ENCODE measurements at regions not wholly inside any gene's neighbourhood (a gene's known extent, or its start where the extent isn't known, plus 50 kb on each side); places are given as distances from the start of the nearest gene placed in this dataset.

DNA sequence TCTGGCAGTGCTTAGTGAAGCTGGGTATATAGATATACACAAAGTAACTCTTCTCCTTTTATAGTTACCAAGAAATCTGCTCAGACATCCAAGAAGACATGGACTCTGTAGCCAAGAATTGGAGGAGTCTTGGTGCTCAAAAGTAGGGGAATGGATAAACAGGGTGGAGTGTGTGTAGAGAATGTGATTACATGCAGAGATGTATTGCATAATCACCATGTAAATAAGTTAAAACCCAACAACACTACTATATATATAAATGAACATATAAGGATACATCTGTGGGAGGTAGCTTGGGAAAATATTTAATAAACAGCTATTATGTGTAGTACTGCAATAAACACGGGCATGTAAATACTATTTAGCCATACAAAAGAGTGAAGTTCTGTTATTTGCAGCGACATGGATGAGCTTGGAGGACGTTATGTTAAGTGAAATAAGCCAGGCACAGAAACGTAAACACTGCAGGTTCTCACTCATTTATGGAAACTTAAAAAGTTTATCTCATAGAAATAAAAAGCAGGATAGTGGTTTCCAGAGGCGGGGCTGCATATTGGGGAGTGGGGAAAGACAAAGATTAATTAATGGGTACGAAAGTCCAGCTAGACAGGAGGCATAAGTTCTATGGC is 207.5 kb downstream of the TENT4A start:
- 73 to 78% (median 76%) methylated on average over 6 of the region's 6 CpGs for WGBS, 3 donors
- no peak overlapping the region for H3K4me3 ChIP-seq
- H3K27ac ChIP-seq = no peak overlapping the region
- TF ChIP-seq, protein P1, sequence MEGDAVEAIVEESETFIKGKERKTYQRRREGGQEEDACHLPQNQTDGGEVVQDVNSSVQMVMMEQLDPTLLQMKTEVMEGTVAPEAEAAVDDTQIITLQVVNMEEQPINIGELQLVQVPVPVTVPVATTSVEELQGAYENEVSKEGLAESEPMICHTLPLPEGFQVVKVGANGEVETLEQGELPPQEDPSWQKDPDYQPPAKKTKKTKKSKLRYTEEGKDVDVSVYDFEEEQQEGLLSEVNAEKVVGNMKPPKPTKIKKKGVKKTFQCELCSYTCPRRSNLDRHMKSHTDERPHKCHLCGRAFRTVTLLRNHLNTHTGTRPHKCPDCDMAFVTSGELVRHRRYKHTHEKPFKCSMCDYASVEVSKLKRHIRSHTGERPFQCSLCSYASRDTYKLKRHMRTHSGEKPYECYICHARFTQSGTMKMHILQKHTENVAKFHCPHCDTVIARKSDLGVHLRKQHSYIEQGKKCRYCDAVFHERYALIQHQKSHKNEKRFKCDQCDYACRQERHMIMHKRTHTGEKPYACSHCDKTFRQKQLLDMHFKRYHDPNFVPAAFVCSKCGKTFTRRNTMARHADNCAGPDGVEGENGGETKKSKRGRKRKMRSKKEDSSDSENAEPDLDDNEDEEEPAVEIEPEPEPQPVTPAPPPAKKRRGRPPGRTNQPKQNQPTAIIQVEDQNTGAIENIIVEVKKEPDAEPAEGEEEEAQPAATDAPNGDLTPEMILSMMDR (IDR thresholded peaks at IDR 0.05) = no peak
- no peaks in the 10 kb centered on the region for H3K27me3 ChIP-seq (ENCODE audit: insufficient read depth in 3 of 3, low read length in 2 of 3)
- peaks cover 3% of the 10 kb centered on the region for H3K9me3 ChIP-seq
- no peaks in the 10 kb centered on the region for H3K36me3 ChIP-seq (ENCODE audit: insufficient read depth in 1 of 2, low read depth in 1 of 2)
- no peaks in the 10 kb centered on the region for H3K4me1 ChIP-seq
- ATAC-seq = no peak
- intact Hi-C loops (cut with DNase I) = no loop called here
- DNase-seq = no peak

DNA sequence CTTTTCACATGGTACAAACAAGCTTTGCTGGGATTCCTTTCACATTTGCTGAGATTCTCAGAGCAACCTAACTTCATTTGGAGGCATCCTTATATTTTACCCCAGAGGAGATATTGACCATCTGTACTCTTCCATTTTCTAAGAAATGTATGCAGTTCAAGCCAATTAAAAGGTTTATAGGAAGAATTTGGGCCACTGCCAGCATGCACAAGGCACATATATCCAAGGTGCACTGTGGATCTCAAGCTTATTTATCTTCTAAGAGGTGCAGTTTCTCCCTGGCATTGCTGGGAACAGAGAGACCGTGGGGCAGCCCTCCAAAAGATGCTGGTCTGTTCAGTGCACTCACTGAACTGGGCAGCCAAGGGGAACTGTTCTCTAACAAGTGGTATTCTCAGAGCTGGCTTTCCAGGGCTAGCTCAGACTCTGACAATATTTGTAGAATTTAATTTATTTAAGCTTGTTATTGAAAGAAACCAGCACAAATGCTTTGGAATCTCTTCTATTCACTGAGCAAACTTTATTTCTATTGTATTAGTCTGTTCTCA is 213.3 kb downstream of the TENT4A start:
- DNase-seq (no peak), ATAC-seq (no peak)
- TF ChIP-seq, protein P1 (IDR thresholded peaks at IDR 0.05) = no peak
- no peak overlapping the region for H3K27ac ChIP-seq
- intact Hi-C loops (cut with DNase I) = no loop called here
- no peak overlapping the region for H3K4me3 ChIP-seq
- no peaks in the 10 kb centered on the region for H3K36me3 ChIP-seq (ENCODE audit: insufficient read depth in 1 of 2, low read depth in 1 of 2)
- H3K9me3 ChIP-seq = no peaks in the 10 kb centered on the region
- no peaks in the 10 kb centered on the region for H3K4me1 ChIP-seq
- no peaks in the 10 kb centered on the region for H3K27me3 ChIP-seq (ENCODE audit: insufficient read depth in 3 of 3, low read length in 2 of 3)
- 36 to 56% (median 52%) methylated on average over 1 of the region's 1 CpG for WGBS, 3 donors

DNA sequence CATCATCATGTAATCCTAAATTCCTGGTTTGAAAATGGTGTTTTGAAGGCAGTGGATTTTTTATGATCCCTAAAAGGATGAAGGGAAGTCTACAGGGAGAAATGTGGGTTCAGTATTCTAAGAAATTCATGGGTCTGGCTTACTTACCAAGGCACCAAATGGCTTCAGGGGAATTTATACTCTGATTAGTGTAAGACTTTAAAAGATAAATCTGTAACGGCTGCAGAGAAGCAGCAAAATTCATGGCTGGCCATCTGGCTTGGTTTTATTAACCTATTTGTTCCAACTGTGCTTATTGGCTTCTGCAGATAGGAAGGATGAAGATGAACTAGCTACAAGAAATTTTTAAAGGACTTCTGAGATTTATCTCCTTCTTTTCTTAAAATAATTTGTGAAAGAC is 222.8 kb downstream of the TENT4A start:
- no peak overlapping the region for H3K27ac ChIP-seq
- ATAC-seq (no peak), DNase-seq (no peak)
- TF ChIP-seq, protein P1 (IDR thresholded peaks at IDR 0.05) = no peak
- intact Hi-C loops (cut with DNase I) = no loop called here
- 24 to 41% (median 27%) methylated on average over 1 of the region's 1 CpG for WGBS, 3 donors
- H3K4me3 ChIP-seq = no peak overlapping the region
- H3K9me3 ChIP-seq = no peaks in the 10 kb centered on the region
- no peaks in the 10 kb centered on the region for H3K4me1 ChIP-seq
- no peaks in the 10 kb centered on the region for H3K27me3 ChIP-seq (ENCODE audit: insufficient read depth in 3 of 3, low read length in 2 of 3)
- H3K36me3 ChIP-seq (ENCODE audit: insufficient read depth in 1 of 2, low read depth in 1 of 2) = no peaks in the 10 kb centered on the region

DNA sequence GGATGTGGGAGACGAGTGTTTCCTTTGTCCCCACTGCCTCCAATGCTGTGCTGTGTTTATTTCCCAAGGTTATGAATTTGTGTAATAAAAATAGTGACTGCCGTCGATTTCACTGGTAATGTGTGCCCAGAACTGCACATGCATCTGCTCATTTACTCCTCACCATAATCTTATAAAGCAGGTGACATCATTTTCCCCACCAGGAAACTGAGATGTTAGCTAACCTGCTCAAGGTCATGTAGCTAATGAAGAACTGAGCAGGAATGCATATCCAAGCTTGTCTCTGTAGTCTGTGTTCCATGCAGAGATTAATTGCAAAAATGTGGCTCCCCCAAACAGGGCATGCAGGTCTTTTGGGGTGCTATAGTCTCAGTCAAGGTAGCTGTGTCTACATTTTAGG is 224.4 kb downstream of the TENT4A start:
- peak in 1 of 4 donors; percentile 72 for ATAC-seq

More for the DNA sequence above, 224.4 kb downstream of the TENT4A start:
- Histone ChIP-seq H3K27ac (no peak overlapping the region), H3K36me3 (ENCODE audit: insufficient read depth in 1 of 2, low read depth in 1 of 2) (no peaks in the 10 kb centered on the region), H3K27me3 (ENCODE audit: insufficient read depth in 3 of 3, low read length in 2 of 3) (no peaks in the 10 kb centered on the region), H3K4me3 (no peak overlapping the region), H3K4me1 (no peaks in the 10 kb centered on the region), H3K9me3 (no peaks in the 10 kb centered on the region)
- DNase-seq = no peak
- TF ChIP-seq, protein P1 (IDR thresholded peaks at IDR 0.05) = no peak
- 23 to 42% (median 32%) methylated on average over 3 of the region's 3 CpGs for WGBS, 3 donors
- intact Hi-C loops (cut with DNase I) = no loop called here

Data from psoas muscle (tissue), 7 donors.